HG03097 (cell line): ENCODE measurements at regions not wholly inside any gene's neighbourhood (a gene's known extent, or its start where the extent isn't known, plus 50 kb on each side); places are given as distances from the start of the nearest gene placed in this dataset.
"Not testable (repeated sequence)": the region's sequence is repeated elsewhere in the genome, so short reads cannot be mapped to it uniquely, and the experiment has no call there.

Experiments
- ATAC-seq: cut with Tn5 transposase; IDR thresholded peaks from one replicate; pipeline ENCODE4 v1.9.1; 2021; ENCODE audit not compliant: unreplicated experiment, low FRiP score

DNA sequence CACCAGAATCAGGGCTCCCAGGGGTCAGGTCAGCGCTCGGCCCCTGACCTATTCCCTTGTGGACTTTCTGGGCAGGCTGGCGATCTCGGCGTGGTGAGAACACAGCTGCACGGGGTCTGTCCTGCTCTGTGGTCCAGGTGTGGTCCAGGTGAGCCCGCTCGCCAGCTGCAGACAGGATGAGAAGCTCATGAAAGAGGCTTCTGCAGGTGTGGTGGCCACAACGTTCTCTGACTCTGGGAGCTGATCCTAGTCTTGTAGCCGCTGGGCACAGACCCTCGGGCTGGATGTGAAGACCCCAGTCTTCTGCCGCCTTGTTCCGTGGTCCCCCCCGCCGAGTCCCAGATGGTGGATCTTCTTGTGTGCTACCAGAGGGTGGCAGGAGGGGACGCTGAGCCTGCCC is 129.7 kb downstream of the RTP5 start:
- ATAC-seq: no peak

DNA sequence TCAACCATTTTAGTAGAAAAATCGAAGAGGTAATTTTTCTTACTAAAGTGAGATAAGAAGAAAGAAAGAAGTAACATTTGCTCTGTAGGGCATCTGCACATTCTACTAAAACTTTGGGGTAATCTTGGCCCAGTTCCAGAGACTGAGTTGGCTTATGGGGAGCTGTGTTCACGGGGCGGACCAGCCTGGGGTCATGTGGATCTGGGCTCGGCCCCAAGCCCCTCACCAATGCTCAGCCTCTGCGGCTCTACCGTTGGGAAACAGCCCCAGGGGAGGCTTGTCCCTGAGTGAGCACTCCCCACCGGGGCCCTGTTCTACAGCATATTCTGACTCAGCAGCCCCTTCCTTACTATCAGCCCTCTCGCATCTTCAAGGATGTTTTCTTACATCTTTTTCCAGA is 132.3 kb downstream of the RTP5 start:
- no peak for ATAC-seq

DNA sequence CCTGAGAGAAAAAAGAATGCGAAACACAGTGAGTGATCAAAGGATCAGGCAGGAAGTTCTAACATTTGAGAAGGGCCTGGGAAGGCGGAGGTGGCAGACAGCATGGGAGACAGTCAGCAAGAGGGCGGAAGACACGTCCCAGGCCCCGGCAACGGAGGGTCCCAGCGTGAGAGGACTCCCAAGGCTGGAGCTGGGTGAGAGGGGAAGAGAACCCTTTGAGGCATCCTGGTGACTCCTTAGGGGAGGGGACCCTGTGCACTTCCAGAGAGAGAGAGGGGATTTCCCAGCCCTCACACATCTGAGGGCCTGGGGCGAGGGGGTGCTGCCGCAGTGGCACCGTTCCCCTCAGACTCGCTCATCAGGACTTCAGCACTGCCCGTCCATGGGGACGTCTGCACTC is 133.4 kb downstream of the RTP5 start:
- ATAC-seq: no peak

DNA sequence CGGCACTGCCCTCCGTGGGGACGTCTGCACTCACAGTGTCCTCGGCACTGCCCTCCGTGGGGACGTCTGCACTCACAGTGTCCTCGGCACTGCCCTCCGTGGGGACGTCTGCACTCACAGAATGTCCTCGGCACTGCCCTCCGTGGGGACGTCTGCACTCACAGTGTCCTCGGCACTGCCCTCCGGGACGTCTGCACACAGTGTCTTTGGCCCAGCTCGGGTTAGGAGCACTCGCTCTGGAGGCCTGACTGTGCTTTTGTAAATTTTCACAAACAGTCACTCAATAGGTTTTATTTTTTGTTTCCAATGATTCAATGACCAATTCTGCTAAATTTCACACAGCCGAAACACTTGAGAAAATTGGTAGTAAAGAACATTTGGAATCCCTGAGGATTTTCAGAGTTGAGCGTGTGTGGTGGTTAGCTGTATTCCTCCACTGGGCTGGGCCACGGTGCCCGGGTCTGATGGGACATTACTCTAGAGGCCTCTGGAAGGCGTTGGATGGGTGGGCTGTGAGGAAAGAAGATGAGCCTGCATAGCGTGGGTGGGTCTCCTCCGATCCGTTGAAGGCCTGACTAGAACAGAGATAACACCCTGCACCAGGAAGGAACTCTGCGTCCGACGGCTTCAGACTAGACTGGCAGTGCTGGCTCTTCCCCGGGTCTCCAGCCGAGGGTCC is 134.8 kb downstream of the RTP5 start:
- no peak for ATAC-seq

DNA sequence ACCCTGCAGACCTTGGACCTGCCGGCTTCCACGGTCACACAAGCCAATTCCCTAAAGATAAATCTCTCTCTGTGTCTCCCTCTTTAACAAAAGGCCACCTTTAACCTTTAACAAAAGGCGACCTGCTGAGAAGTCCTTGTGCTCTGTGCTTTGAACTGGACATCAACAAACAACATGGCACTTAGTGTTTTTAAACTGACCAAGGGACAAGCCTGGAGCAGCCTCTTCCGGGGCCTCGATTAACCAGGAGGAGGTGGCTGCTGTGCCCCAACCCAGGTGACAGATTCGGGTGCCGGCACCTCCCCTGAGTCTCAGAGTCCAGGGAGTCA is 135.3 kb downstream of the RTP5 start:
- ATAC-seq: no peak

DNA sequence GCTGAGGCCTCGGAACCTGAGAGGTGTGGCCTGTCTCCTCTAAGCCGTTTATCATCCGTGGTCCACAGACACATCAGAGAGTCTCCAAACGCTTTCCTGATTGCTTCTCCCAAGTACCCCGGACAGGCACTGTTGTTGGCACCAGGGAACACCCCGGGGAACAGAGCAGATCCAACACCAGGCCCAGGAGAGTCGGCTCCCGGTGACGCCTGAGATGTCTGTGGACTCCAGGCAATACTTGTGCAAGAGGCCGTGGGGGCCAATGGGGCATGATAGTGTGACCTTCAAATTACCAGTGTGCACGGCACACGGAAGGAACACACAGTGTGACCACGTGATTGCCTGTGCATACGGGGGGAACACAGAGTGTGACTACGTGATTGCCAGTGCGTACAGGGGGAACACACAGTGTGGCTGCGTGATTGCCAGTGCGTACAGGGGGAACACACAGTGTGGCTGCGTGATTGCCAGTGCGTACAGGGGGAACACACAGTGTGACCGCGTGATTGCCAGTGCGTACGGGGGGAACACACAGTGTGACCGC is 136.6 kb downstream of the RTP5 start:
- ATAC-seq: not testable (repeated sequence)

DNA sequence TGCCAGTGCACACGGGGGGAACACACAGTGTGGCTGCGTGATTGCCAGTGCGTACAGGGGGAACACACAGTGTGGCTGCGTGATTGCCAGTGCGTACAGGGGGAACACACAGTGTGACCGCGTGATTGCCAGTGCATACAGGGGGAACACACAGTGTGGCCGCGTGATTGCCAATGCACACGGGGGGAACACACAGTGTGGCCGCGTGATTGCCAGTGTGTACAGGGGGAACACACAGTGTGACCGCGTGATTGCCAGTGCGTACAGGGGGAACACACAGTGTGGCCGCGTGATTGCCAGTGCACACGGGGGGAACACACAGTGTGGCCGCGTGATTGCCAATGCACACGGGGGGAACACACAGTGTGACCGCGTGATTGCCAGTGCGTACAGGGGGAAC is 139.4 kb downstream of the RTP5 start:
- ATAC-seq: not testable (repeated sequence)

DNA sequence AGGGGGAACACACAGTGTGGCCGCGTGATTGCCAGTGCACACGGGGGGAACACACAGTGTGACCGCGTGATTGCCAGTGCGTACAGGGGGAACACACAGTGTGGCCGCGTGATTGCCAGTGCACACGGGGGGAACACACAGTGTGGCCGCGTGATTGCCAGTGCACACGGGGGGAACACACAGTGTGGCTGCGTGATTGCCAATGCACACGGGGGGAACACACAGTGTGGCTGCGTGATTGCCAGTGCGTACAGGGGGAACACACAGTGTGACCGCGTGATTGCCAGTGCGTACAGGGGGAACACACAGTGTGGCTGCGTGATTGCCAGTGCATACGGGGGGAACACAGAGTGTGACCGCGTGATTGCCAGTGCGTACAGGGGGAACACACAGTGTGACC is 140.3 kb downstream of the RTP5 start:
- ATAC-seq: not testable (repeated sequence)

DNA sequence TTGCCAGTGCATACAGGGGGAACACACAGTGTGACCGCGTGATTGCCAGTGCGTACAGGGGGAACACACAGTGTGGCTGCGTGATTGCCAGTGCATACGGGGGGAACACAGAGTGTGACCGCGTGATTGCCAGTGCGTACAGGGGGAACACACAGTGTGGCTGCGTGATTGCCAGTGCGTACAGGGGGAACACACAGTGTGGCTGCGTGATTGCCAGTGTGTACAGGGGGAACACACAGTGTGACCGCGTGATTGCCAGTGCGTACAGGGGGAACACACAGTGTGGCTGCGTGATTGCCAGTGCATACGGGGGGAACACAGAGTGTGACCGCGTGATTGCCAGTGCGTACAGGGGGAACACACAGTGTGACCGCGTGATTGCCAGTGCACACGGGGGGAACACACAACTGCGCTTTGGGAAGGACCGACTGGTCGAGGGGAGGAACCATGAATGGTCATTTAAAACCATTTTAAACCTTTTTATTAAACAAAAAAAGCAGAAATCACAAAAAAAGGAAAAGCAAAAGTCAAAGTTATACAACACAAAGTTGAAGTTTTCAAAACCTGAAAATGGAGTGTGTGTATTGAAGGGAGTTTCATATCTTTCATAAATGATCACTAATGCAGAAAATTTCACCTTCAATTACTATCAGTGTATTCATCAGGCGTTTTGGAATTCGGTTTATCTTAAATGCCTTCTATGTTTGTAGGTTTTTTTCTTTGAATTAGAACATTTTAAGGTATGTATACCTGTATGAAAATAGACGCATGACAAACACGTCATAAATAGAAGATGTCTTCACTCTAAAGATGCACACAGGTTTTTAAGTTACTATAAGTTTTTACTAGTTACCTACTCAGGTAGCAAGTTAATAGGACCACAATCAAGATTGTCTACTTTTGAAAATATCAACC is 141.0 kb downstream of the RTP5 start:
- not testable (repeated sequence) for ATAC-seq

DNA sequence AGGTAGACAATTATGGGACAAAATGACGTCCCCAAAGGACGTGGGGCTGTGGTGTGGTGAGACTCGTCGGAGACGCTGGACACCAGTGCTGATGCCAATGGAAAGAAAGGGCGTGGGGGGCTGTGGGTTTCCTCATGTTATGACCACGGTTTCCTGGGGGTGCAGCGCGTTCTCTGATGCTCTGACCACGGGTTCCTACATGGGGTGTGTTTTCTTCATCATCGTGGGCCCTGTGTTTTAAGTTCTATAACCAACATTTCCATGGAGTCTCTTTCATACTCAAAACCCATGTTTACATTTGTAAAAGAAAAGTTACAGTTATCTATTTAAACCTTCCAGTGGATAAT is 141.6 kb downstream of the RTP5 start:
- no peak for ATAC-seq

DNA sequence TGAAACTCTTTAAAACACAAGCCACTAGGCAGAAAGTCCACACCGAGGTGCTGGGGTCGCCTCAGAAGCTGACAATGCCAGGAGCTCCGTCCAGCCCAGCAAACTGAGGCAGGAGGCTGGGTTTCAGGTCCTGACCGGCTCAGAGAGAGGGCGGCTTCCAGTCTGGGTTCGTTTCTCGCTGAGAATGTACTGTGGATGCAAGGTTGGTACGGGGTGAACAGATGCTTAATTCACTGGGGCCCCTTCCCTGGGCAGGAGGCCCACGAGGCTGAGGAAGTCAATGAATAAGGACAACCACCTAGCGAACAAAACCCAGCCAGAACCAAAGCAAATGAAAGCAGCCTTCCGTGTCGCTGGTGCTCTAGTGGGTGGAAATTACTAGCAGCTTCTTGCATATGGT is 142.0 kb downstream of the RTP5 start:
- ATAC-seq: no peak

DNA sequence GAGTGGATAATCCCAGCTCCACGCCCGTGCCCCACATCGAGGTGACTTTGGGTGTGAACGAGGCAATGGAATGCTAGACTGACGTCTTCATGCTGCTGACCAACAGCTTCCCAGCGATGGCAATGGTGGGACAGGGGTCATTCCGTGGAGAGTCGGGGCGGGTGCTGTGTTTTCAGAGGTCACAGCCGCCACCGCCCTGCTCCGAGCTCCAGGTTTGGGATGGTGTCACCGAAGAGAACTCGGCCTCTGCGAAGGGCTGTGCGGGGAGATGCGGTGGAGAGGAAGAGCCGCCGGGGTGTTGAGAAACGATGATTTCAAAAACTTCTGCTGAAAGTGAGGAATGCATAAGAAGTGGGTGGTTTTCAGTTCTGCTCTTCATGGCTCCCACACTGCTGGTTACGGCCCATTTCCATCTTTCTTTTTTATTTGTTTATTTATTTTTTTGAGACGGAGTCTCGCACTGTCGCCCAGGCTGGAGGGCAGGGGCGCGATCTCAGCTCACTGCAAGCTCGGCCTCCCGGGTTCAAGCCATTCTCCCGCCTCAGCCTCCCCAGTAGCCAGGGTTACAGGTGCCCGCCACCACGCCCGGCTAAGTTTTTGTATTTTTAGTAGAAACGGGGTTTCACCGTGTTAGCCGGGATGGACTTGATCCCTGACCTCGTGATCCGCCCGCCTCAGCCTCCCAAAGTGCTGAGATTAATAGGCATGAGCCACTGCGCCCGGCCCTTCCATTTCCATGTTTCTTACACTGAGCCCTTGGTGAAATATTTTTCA is 142.6 kb downstream of the RTP5 start:
- ATAC-seq: no peak

DNA sequence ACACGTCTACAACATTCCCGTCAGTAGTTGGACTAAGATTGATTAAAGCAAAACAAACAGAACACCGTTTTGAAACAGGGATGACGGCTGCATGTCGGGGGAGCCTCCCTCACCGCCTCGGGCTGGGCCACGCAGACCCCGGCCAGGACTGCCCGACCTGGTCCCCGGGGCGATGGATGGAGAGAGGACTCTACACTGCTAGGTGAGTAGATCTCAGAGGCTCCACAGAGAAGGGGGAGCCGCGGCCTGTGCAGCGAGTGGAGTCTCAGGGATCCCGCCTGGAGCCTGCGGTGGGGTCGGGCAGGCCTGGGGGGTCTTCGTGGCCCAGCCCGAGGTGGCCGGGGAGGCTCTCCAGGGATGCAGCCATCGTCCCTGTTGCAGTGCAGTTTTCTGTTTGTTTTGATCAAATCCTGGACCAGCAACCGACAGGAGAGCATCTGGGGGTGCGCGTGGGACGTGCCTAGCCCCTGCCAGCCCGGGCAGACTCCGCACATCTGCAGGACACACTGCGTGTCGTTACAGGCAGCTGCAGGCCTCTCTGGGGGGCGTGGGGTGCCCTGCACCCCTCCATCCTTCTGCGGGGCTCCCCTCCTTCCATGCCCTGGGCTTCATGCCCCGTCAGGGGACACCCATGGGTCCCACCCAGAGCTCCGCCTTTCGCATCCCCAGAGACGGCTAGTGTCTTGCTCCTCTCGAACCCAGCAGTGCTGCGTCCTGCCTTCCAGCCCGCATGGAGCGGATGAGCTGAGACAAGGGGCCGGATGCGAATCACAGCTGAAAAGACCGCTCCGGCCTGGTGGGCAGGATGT is 143.6 kb downstream of the RTP5 start:
- no peak for ATAC-seq

DNA sequence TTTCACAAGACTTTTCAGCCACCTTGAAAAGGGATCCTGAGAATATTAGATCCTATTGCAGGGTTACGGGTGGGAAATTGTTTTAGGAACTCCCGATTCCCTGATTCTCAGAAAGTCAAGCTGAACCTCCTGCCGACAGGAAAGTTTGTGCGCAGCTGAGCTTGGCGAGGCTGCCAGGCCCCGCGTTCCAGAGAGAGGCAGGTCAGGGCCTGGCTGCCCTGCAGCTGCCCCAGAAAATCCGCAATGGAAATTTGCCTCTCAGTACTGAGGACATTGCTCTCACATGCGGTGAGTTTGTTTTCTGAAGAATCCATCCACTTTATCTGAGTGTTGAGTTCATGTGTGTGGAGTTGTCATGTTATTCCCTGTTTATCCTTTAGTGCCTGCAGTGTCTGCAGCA is 144.2 kb downstream of the RTP5 start:
- ATAC-seq: no peak

DNA sequence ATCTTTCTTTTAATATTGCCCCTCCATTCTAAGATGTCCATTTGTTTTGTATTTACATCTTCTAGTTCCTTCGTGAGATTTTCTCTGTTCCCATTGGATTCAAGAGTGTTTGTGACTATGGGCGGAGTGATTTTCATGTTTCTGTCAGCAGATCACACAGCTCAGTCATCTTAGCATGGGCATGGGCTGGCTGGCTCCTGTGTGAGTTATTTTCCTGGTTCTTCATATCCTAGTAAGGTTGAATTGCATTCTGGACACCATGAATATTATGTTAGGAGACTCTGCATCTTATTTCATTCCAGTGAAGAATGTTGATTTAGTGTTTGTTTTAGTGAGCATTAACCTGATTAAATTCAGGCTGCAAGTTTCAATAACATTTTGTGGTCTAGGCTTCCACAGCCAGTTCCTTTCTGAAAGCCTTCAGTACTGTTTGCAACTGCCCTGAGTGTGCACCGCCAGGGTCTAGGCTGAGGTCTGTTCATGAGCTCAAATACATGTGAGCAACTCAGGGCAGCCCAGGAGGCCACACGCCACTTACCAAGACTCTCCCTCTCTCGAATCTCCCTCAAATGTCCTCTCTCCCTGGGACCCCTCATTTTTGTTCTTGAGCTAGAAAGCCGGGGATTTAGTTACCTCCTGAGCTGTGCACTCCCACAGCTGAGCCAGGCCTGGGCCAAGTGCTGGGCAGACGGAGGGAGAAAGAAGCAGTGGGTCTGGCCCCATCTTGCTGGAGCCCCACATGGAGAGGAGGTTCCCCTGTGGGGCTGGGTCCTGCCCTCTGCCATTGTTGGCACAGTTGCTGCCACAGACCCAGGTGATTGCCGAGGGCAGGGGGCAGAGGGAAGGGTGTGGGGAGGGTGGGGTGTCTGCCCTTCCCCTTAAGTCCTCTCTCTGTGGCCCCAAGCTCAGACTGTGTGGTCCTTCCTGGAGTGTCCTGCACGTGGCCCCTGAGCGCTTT is 145.9 kb downstream of the RTP5 start:
- ATAC-seq: no peak

DNA sequence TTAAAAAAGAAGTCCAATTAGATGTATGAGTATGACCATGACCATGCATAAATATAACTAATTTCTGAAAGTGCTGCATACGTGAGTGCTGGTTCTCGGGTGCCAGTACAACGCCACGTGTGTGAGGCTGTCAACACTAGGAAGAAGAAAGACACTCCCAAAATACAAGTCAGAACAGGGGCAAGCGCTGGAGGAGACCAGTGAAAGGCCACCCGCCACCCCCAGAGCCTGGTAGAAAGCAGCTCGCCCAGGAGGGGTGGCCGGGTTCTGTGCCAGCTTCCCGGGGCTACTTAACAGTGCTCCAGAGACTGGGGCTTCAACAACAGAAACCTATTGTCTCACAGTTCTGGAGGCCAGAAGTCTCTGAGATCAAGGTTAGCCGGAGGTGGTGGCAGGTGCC is 147.6 kb downstream of the RTP5 start:
- no peak for ATAC-seq

DNA sequence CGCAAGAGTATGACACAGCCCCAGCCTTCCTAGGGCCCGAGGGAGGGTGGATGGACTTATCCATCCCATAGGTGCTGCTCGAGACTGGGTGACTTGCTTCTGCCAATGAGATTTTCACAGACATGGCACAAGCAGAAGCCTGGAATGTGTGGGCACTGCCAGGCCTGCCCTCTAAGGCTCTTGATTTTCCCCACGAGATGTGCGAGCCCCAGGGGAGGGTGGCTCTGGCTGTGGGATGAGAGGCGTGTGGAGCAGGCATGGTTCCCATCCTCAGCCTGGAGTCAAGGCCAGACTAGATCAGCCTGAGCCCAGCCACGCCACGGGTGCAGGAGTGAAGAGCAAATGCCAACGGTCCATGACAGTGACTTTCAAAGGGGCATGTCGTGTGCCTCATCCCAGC is 148.9 kb downstream of the RTP5 start:
- ATAC-seq: not testable (repeated sequence)

DNA sequence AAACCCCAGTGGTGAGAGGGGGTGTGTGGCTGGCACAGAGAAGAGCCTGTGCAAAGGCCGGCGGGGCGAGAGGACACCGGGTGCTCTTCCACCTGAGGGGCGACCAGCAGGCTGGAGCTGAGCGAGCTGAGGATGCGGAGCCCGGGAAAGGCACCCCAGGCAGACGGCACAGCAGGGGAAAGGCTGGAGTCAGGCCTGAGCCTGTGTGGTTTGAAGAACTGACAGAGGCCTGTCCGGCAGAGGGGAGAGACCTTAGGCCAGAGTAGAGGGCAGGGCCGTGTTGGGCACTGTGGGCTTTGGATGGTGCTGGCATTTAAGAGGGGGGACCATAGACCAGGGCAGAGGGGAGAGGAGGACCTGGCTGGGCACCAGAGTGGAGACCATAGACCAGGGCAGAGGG is 149.8 kb downstream of the RTP5 start:
- ATAC-seq: no peak
